Naive thymus-derived CD4-positive, alpha-beta T cell (primary cell): ENCODE measurements at regions not wholly inside any gene's neighbourhood (a gene's known extent, or its start where the extent isn't known, plus 50 kb on each side); places are given as distances from the start of the nearest gene placed in this dataset.
A peak's percentile ranks its signal among the peaks of the same experiment; 100 is the strongest.

Experiments
- ATAC-seq: fragments of 150-1000 bp; cut with Tn5 transposase; 2 replicates; pipeline ENCODE4 v1.10.0; 2021; ENCODE audit warnings: mild to moderate bottlenecking, moderate library complexity
- CTCF ChIA-PET: fragments of 350-600 bp; sonication (Branson Sonifier 250); formaldehyde crosslinking; loops from one replicate; lab custom pipeline; 2021; ENCODE audit warnings: antibody characterized with exemption; lab: Charles Lee
- POLR2A ChIA-PET: fragments of 350-600 bp; sonication (Branson Sonifier 250); formaldehyde crosslinking; loops from one replicate; lab custom pipeline; 2021; ENCODE audit warnings: antibody characterized with exemption, inconsistent platforms; lab: Charles Lee
- DNase-seq, 9 donors: peaks; one replicate each; pipeline versions ENCODE4 v3.0.0 to v3.0.0-alpha.2; 2020 to 2022; ENCODE audit warnings: mixed read lengths in 1 of 9
- H3K27ac ChIP-seq: one replicate; pipeline ENCODE4 v1.7.0; 2013; ENCODE audit warnings: mild to moderate bottlenecking, low read depth, low read length, moderate library complexity
- H3K27me3 ChIP-seq, 2 donors: one replicate each; pipeline ENCODE4 v1.7.0; 2013; ENCODE audit warnings: low read length in 2 of 2, mild to moderate bottlenecking in 2 of 2, moderate library complexity in 2 of 2; ENCODE audit not compliant: control insufficient read depth in 2 of 2, insufficient read depth in 2 of 2
- H3K36me3 ChIP-seq, 3 experiments: 1 replicate in 2 of 3; 2 replicates in 1 of 3; pipeline ENCODE4 v1.7.0; 2013; ENCODE audit warnings: low read length in 3 of 3, mild to moderate bottlenecking in 3 of 3, moderate library complexity in 1 of 3; ENCODE audit not compliant: insufficient read depth in 3 of 3, control insufficient read depth in 2 of 3
- H3K4me1 ChIP-seq, 2 donors: one replicate each; pipeline ENCODE4 v1.7.0; 2013; ENCODE audit warnings: low read length in 2 of 2, mild to moderate bottlenecking in 2 of 2, moderate library complexity in 1 of 2; ENCODE audit not compliant: control insufficient read depth in 2 of 2, insufficient read depth in 2 of 2
- H3K4me3 ChIP-seq: 2 replicates; pipeline ENCODE4 v1.7.0; 2013; ENCODE audit warnings: mild to moderate bottlenecking, low read length
- H3K9me3 ChIP-seq, 3 experiments: 1 replicate in 2 of 3; 2 replicates in 1 of 3; pipeline ENCODE4 v1.7.0; 2013; ENCODE audit warnings: low read length in 3 of 3; ENCODE audit not compliant: control insufficient read depth in 2 of 3
- H3K27ac Mint-ChIP-seq, 9 donors: one replicate each; pipeline ENCODE4 v1.8.0; 2020 to 2022; ENCODE audit warnings: mixed read lengths in 9 of 9, mild to moderate bottlenecking in 8 of 9, moderate library complexity in 5 of 9, inconsistent platforms in 2 of 9
- H3K27me3 Mint-ChIP-seq, 5 donors: one replicate each; pipeline ENCODE4 v1.8.0; 2021 to 2022; ENCODE audit warnings: mixed read lengths in 5 of 5, mild to moderate bottlenecking in 1 of 5
- H3K36me3 Mint-ChIP-seq, 5 donors: one replicate each; pipeline ENCODE4 v1.8.0; 2020 to 2022; ENCODE audit warnings: mixed read lengths in 5 of 5, mild to moderate bottlenecking in 3 of 5, inconsistent platforms in 1 of 5
- H3K4me1 Mint-ChIP-seq, 7 donors: one replicate each; pipeline ENCODE4 v1.8.0; 2020 to 2022; ENCODE audit warnings: mixed read lengths in 7 of 7, mild to moderate bottlenecking in 3 of 7, inconsistent platforms in 1 of 7
- H3K4me3 Mint-ChIP-seq, 10 donors: one replicate each; pipeline ENCODE4 v1.8.0; 2020 to 2022; ENCODE audit warnings: mild to moderate bottlenecking in 10 of 10, mixed read lengths in 10 of 10, moderate library complexity in 6 of 10, inconsistent platforms in 2 of 10
- H3K9me3 Mint-ChIP-seq, 11 donors: one replicate each; pipeline ENCODE4 v1.8.0; 2020 to 2022; ENCODE audit warnings: mixed read lengths in 11 of 11, mild to moderate bottlenecking in 4 of 11, inconsistent platforms in 1 of 11, moderate library complexity in 1 of 11
- intact Hi-C, 2 donors: fragments of 100-400 bp; cut with micrococcal nuclease; formaldehyde crosslinking; loops; one replicate each; pipeline ENCODE4 v1.15.1; 2023

- DNase-seq (no peak), ATAC-seq (no peak)
- Mint-ChIP-seq H3K4me1 (no peaks in the 10 kb centered on the region), H3K4me3 (no peak overlapping the region), H3K36me3 (no peaks in the 10 kb centered on the region), H3K9me3 (peaks cover 0 to 9% (median 3%) of the 10 kb centered on the region in 11 donors), H3K27me3 (peaks cover 0 to 6% (median 0%) of the 10 kb centered on the region in 5 donors), H3K27ac (no peak overlapping the region)
- POLR2A ChIA-PET: no interaction called here
- intact Hi-C loops: no loop called here
- H3K27ac ChIP-seq: no peak overlapping the region
- no peaks in the 10 kb centered on the region for H3K36me3 ChIP-seq
- CTCF ChIA-PET: no interaction called here
- no peaks in the 10 kb centered on the region for H3K9me3 ChIP-seq
- no peaks in the 10 kb centered on the region for H3K27me3 ChIP-seq
- H3K4me1 ChIP-seq: no peaks in the 10 kb centered on the region
- no peak overlapping the region for H3K4me3 ChIP-seq
These were observed 171.8 kb upstream of the BMP2 start for GRCh38 chr20:6595704-6596103.

- Histone ChIP-seq H3K27me3 (no peaks in the 10 kb centered on the region), H3K4me3 (no peak overlapping the region), H3K4me1 (no peaks in the 10 kb centered on the region), H3K36me3 (no peaks in the 10 kb centered on the region), H3K9me3 (no peaks in the 10 kb centered on the region), H3K27ac (no peak overlapping the region)
- no peaks in the 10 kb centered on the region for H3K36me3 Mint-ChIP-seq
- no peaks in the 10 kb centered on the region for H3K4me1 Mint-ChIP-seq
- POLR2A ChIA-PET: no interaction called here
- intact Hi-C loops: no loop called here
- CTCF ChIA-PET: no interaction called here
- H3K27ac Mint-ChIP-seq: no peak overlapping the region
- DNase-seq (no peak), ATAC-seq (no peak)
- H3K27me3 Mint-ChIP-seq: no peaks in the 10 kb centered on the region
- H3K4me3 Mint-ChIP-seq: no peak overlapping the region
- peaks cover 0 to 11% (median 6%) of the 10 kb centered on the region in 11 donors for H3K9me3 Mint-ChIP-seq
These were observed 176.4 kb upstream of the BMP2 start for GRCh38 chr20:6590891-6591637.

GRCh38 chr20:6588296-6588695 lies 179.2 kb upstream of the BMP2 start:
- Mint-ChIP-seq H3K27me3 (no peaks in the 10 kb centered on the region), H3K27ac (no peak overlapping the region), H3K4me1 (no peaks in the 10 kb centered on the region), H3K36me3 (no peaks in the 10 kb centered on the region), H3K9me3 (peaks cover 2 to 11% (median 6%) of the 10 kb centered on the region in 11 donors), H3K4me3 (peak overlapping the region in 1 of 10 donors; percentile 29)
- ATAC-seq (no peak), DNase-seq (no peak)
- Histone ChIP-seq H3K9me3 (no peaks in the 10 kb centered on the region), H3K4me3 (no peak overlapping the region), H3K36me3 (no peaks in the 10 kb centered on the region), H3K27ac (no peak overlapping the region), H3K4me1 (no peaks in the 10 kb centered on the region), H3K27me3 (no peaks in the 10 kb centered on the region)
- POLR2A ChIA-PET: no interaction called here
- CTCF ChIA-PET: no interaction called here
- intact Hi-C loops: no loop called here

GRCh38 chr20:6583134-6583738 lies 184.2 kb upstream of the BMP2 start:
- Histone ChIP-seq H3K4me1 (no peaks in the 10 kb centered on the region), H3K4me3 (no peak overlapping the region), H3K27ac (no peak overlapping the region), H3K36me3 (no peaks in the 10 kb centered on the region), H3K9me3 (no peaks in the 10 kb centered on the region), H3K27me3 (no peaks in the 10 kb centered on the region)
- ATAC-seq (no peak), DNase-seq (no peak)
- intact Hi-C loops: no loop called here
- Mint-ChIP-seq H3K36me3 (peaks cover 0 to 4% (median 0%) of the 10 kb centered on the region in 5 donors), H3K27me3 (peaks cover 0 to 15% (median 0%) of the 10 kb centered on the region in 5 donors), H3K4me3 (no peak overlapping the region), H3K9me3 (peaks cover 0 to 16% (median 6%) of the 10 kb centered on the region in 11 donors), H3K4me1 (no peaks in the 10 kb centered on the region), H3K27ac (no peak overlapping the region)
- ChIA-PET CTCF (no interaction called here), POLR2A (no interaction called here)

- no peak overlapping the region for H3K4me3 Mint-ChIP-seq
- ChIA-PET CTCF (no interaction called here), POLR2A (no interaction called here)
- H3K4me3 ChIP-seq: no peak overlapping the region
- no peaks in the 10 kb centered on the region for H3K4me1 Mint-ChIP-seq
- H3K27me3 Mint-ChIP-seq: peaks cover 0 to 15% (median 0%) of the 10 kb centered on the region in 5 donors
- intact Hi-C loops: no loop called here
- ATAC-seq: no peak
- H3K27me3 ChIP-seq: no peaks in the 10 kb centered on the region
- H3K36me3 ChIP-seq: no peaks in the 10 kb centered on the region
- H3K4me1 ChIP-seq: no peaks in the 10 kb centered on the region
- H3K9me3 Mint-ChIP-seq: peaks cover 0 to 16% (median 5%) of the 10 kb centered on the region in 11 donors
- peaks cover 0 to 4% (median 0%) of the 10 kb centered on the region in 5 donors for H3K36me3 Mint-ChIP-seq
- no peak for DNase-seq
- H3K27ac Mint-ChIP-seq: no peak overlapping the region
- H3K9me3 ChIP-seq: no peaks in the 10 kb centered on the region
- no peak overlapping the region for H3K27ac ChIP-seq
These were observed 185.0 kb upstream of the BMP2 start for GRCh38 chr20:6582449-6582848.

- CTCF ChIA-PET: no interaction called here
- intact Hi-C loops: no loop called here
These were observed 187.0 kb upstream of the BMP2 start for GRCh38 chr20:6580486-6580885.

GRCh38 chr20:6579824-6580223 lies 187.7 kb upstream of the BMP2 start:
- no peaks in the 10 kb centered on the region for H3K4me1 ChIP-seq
- Mint-ChIP-seq H3K36me3 (peaks cover 0 to 4% (median 0%) of the 10 kb centered on the region in 5 donors), H3K27me3 (peaks cover 0 to 15% (median 0%) of the 10 kb centered on the region in 5 donors), H3K9me3 (peaks cover 0 to 16% (median 7%) of the 10 kb centered on the region in 11 donors), H3K27ac (no peak overlapping the region), H3K4me1 (no peaks in the 10 kb centered on the region), H3K4me3 (no peak overlapping the region)
- no peaks in the 10 kb centered on the region for H3K9me3 ChIP-seq
- ChIA-PET CTCF (no interaction called here), POLR2A (no interaction called here)
- intact Hi-C loops: no loop called here
- ATAC-seq (no peak), DNase-seq (no peak)
- H3K27me3 ChIP-seq: no peaks in the 10 kb centered on the region
- no peak overlapping the region for H3K27ac ChIP-seq
- H3K4me3 ChIP-seq: no peak overlapping the region
- no peaks in the 10 kb centered on the region for H3K36me3 ChIP-seq

More at GRCh38 chr20:6580486-6580885, 187.0 kb upstream of the BMP2 start:
- Histone ChIP-seq H3K27me3 (no peaks in the 10 kb centered on the region), H3K27ac (no peak overlapping the region), H3K36me3 (no peaks in the 10 kb centered on the region), H3K4me1 (no peaks in the 10 kb centered on the region), H3K9me3 (no peaks in the 10 kb centered on the region), H3K4me3 (no peak overlapping the region)
- Mint-ChIP-seq H3K9me3 (peaks cover 0 to 16% (median 7%) of the 10 kb centered on the region in 11 donors), H3K27ac (no peak overlapping the region), H3K27me3 (peaks cover 0 to 15% (median 0%) of the 10 kb centered on the region in 5 donors), H3K36me3 (peaks cover 0 to 4% (median 0%) of the 10 kb centered on the region in 5 donors), H3K4me3 (no peak overlapping the region), H3K4me1 (no peaks in the 10 kb centered on the region)
- DNase-seq (no peak), ATAC-seq (no peak)
- POLR2A ChIA-PET: no interaction called here
